KMS-11 (cell line): ENCODE measurements at regions not wholly inside any gene's neighbourhood (a gene's known extent, or its start where the extent isn't known, plus 50 kb on each side); places are given as distances from the start of the nearest gene placed in this dataset.

Experiments
- H2AFZ ChIP-seq: fragments of 200-600 bp; sonication (generic); 2 replicates; pipeline ENCODE4 v1.6.1; 2016; ENCODE audit warnings: antibody characterized with exemption, mixed run types, low read depth
- H3K27ac ChIP-seq: fragments of 200-600 bp; sonication (generic); 2 replicates; pipeline ENCODE4 v1.6.1; 2016; ENCODE audit warnings: mild to moderate bottlenecking, mixed run types
- H3K27me3 ChIP-seq: fragments of 200-600 bp; sonication (generic); 2 replicates; pipeline ENCODE4 v1.6.1; 2017; ENCODE audit warnings: mild to moderate bottlenecking, low read depth, mixed run types, moderate library complexity; ENCODE audit not compliant: insufficient read depth
- H3K36me3 ChIP-seq: fragments of 200-600 bp; sonication (generic); 2 replicates; pipeline ENCODE4 v1.6.1; 2017; ENCODE audit warnings: mild to moderate bottlenecking, mixed run types; ENCODE audit not compliant: insufficient read depth
- H3K4me1 ChIP-seq: fragments of 200-600 bp; sonication (generic); 2 replicates; pipeline ENCODE4 v1.6.1; 2016; ENCODE audit warnings: mild to moderate bottlenecking, low read depth, mixed run types; ENCODE audit not compliant: poor library complexity, severe bottlenecking
- H3K4me2 ChIP-seq: fragments of 200-600 bp; sonication (generic); 2 replicates; pipeline ENCODE4 v1.7.0; 2016; ENCODE audit warnings: mild to moderate bottlenecking, mixed run types
- H3K4me3 ChIP-seq: fragments of 200-600 bp; sonication (generic); IDR thresholded peaks from 2 replicates; pipeline ENCODE4 v1.6.1; 2017; ENCODE audit warnings: low read depth, low read length, mixed read lengths; ENCODE audit not compliant: insufficient read depth
- H3K79me2 ChIP-seq: fragments of 200-600 bp; sonication (generic); 2 replicates; pipeline ENCODE4 v1.6.1; 2016; ENCODE audit warnings: low read depth, mixed run types; ENCODE audit not compliant: insufficient read depth
- H3K9ac ChIP-seq: fragments of 200-600 bp; sonication (generic); 2 replicates; pipeline ENCODE4 v1.6.1; 2016; ENCODE audit warnings: mild to moderate bottlenecking, mixed run types
- H4K20me1 ChIP-seq: fragments of 200-600 bp; sonication (generic); 2 replicates; pipeline ENCODE4 v1.6.1; 2016; ENCODE audit warnings: mild to moderate bottlenecking, mixed run types; ENCODE audit not compliant: insufficient read depth
- TF ChIP-seq, protein P1 (sequence below): fragments of 200-600 bp; sonication (generic); conservative IDR thresholded peaks from 2 replicates; pipeline ENCODE4 v1.6.1; 2017; ENCODE audit warnings: low read depth, mild to moderate bottlenecking, antibody characterized with exemption, low read length, moderate library complexity, mixed read lengths

DNA sequence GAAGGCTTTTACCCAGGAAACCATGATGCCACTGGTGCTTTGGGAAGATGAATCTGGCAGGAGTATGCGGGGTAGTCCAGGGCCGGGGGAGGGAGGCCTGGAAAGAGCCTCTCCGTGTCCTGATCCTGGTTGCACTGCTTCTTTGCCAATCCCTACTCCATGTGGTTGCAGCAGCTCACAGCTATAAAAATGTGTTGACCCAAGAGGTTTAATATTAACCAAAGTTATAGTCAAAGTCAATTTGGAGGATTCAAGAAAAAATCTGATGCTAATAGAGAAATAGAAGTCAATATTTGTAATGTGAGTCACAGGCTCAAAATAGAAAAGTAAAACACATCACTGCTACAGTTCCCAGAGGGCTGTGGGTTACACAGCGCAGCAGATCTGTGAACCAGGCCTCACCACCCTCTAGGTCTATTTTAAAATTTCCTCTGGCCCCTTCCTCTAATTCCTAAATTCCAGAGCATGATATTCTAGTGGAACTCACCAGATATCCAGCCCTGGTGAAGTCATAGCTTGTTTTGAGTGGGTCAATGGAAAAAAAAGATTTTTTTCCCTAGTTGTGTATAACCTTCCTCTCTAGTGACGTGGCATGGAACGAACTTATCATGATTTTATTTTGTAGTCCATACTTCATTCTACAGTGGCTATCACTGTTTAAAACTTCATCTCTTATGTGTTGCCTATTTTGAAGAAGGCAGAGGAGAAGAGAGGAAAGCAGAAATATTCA lies 63.2 kb upstream of the BMP2 start:
- Histone ChIP-seq H3K9ac (no peak overlapping the region), H3K27me3 (no peaks in the 10 kb centered on the region), H3K4me3 (no peak overlapping the region), H3K79me2 (no peaks in the 10 kb centered on the region), H3K27ac (no peak overlapping the region), H3K36me3 (no peaks in the 10 kb centered on the region), H3K4me2 (no peak overlapping the region), H3K4me1 (no peaks in the 10 kb centered on the region), H2AFZ (no peak overlapping the region), H4K20me1 (no peaks in the 10 kb centered on the region)
- TF ChIP-seq, protein P1, sequence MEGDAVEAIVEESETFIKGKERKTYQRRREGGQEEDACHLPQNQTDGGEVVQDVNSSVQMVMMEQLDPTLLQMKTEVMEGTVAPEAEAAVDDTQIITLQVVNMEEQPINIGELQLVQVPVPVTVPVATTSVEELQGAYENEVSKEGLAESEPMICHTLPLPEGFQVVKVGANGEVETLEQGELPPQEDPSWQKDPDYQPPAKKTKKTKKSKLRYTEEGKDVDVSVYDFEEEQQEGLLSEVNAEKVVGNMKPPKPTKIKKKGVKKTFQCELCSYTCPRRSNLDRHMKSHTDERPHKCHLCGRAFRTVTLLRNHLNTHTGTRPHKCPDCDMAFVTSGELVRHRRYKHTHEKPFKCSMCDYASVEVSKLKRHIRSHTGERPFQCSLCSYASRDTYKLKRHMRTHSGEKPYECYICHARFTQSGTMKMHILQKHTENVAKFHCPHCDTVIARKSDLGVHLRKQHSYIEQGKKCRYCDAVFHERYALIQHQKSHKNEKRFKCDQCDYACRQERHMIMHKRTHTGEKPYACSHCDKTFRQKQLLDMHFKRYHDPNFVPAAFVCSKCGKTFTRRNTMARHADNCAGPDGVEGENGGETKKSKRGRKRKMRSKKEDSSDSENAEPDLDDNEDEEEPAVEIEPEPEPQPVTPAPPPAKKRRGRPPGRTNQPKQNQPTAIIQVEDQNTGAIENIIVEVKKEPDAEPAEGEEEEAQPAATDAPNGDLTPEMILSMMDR, result no peak

DNA sequence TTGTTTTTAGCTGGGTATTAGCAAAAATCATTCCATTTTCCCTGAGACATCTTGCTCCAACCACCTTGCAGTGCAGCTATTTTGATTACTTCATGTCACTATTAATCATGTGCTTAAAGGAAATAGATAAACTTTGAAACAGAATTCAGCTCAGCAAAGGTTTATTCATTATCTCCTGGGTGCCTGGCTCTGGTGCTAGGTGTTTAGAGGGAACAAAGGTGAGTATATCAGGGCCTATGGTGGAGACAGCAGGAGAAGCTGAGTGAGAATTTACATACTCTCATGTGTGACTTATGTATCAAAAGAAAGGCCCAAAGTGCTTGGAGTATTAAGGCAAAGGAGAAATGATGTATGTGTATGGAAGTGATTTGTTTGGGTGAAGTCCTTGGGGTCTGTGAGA lies 63.8 kb upstream of the BMP2 start:
- no peaks in the 10 kb centered on the region for H3K36me3 ChIP-seq
- no peak overlapping the region for H3K27ac ChIP-seq
- no peaks in the 10 kb centered on the region for H3K4me1 ChIP-seq
- H3K4me2 ChIP-seq, result no peak overlapping the region
- H3K79me2 ChIP-seq, result no peaks in the 10 kb centered on the region
- H3K4me3 ChIP-seq, result no peak overlapping the region
- TF ChIP-seq, protein P1, result no peak
- H4K20me1 ChIP-seq, result no peaks in the 10 kb centered on the region
- no peak overlapping the region for H2AFZ ChIP-seq
- H3K27me3 ChIP-seq, result no peaks in the 10 kb centered on the region
- no peak overlapping the region for H3K9ac ChIP-seq

DNA sequence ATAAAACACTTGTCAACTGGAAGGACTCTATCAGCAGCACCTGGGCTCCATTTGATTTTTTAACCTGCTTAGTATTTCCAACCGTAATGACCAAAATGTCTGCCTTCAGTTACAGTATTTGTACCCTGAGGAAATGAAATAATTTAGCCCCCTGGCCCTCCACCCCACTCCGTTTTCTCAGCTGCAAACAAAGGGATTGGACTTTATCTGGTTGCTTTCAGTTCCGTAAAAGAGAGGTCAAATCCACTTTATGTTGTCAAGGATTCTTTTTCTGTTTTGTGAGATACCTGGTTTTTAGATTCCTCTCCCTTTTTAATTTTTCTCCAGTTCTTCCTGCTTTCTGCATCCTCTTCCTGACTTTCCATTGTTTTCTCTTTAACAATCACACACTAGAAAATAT lies 64.4 kb upstream of the BMP2 start:
- TF ChIP-seq, protein P1, result no peak
- no peak overlapping the region for H2AFZ ChIP-seq
- no peak overlapping the region for H3K9ac ChIP-seq
- H3K27ac ChIP-seq, result no peak overlapping the region
- H3K79me2 ChIP-seq, result no peaks in the 10 kb centered on the region
- no peaks in the 10 kb centered on the region for H3K4me1 ChIP-seq
- no peaks in the 10 kb centered on the region for H3K27me3 ChIP-seq
- H3K4me2 ChIP-seq, result no peak overlapping the region
- no peaks in the 10 kb centered on the region for H4K20me1 ChIP-seq
- H3K4me3 ChIP-seq, result no peak overlapping the region
- H3K36me3 ChIP-seq, result no peaks in the 10 kb centered on the region

DNA sequence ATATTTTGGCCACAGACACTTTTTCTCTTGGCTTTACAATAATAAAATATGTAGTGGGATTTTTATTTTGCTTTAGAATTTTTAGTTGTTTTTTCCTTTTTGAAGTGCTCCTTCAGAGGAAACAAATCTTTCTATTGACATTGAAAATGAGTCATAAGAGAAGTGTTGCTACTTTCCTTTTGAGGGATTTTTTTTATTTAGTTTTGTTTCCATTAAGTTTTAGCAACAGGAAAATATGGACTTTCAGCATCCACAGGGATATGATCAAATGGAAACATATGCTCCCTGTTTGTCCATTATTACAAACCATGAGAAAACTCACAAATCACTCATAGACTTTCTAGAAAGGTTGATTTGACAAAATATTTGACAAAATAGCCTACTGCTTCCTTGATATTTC lies 65.3 kb upstream of the BMP2 start:
- no peak overlapping the region for H3K4me3 ChIP-seq
- no peaks in the 10 kb centered on the region for H3K79me2 ChIP-seq
- no peaks in the 10 kb centered on the region for H3K27me3 ChIP-seq
- no peak overlapping the region for H2AFZ ChIP-seq
- TF ChIP-seq, protein P1, result no peak
- no peak overlapping the region for H3K27ac ChIP-seq
- no peak overlapping the region for H3K4me2 ChIP-seq
- H4K20me1 ChIP-seq, result no peaks in the 10 kb centered on the region
- H3K9ac ChIP-seq, result no peak overlapping the region
- H3K4me1 ChIP-seq, result no peaks in the 10 kb centered on the region
- no peaks in the 10 kb centered on the region for H3K36me3 ChIP-seq
